Fibroblast of lung (primary cell): ENCODE measurements at regions not wholly inside any gene's neighbourhood (a gene's known extent, or its start where the extent isn't known, plus 50 kb on each side); places are given as distances from the start of the nearest gene placed in this dataset.

Source experiments
- EZH2 ChIP-seq: IDR thresholded peaks from 2 replicates; pipeline ENCODE4 v1.5.1; 2012; ENCODE audit warnings: low read length, control low read depth, mild to moderate bottlenecking; ENCODE audit errors: missing control alignments
- TF ChIP-seq, protein P1 (sequence below), 2 donors: IDR thresholded peaks in 1 of 2; conservative IDR thresholded peaks in 1 of 2; 1 replicate in 1 of 2; 2 replicates in 1 of 2; pipeline ENCODE4 v1.5.1; 2011 to 2012; ENCODE audit warnings: low read length in 2 of 2, control low read depth in 1 of 2, inconsistent platforms in 1 of 2, low read depth in 1 of 2, mild to moderate bottlenecking in 1 of 2

DNA sequence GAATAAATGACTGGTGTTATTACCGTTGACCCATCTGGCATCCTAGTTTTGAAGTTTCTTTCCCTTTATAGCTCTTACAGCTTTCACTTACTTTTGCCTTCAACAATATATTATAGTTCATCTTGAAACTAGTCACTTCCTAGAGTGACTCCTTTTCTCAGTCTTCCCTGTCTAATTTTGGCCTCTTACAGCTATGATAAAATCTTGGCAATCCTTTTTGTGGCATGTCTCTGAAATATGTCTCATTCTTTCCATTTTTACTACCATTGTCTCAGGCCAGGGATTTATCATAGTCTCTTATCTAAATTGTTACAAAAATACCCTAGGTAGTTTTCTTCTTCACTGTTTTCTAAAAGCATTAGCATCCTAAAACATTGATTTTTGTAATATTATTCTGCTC lies 621.3 kb upstream of the ZNF608 start:
- TF ChIP-seq, protein P1, sequence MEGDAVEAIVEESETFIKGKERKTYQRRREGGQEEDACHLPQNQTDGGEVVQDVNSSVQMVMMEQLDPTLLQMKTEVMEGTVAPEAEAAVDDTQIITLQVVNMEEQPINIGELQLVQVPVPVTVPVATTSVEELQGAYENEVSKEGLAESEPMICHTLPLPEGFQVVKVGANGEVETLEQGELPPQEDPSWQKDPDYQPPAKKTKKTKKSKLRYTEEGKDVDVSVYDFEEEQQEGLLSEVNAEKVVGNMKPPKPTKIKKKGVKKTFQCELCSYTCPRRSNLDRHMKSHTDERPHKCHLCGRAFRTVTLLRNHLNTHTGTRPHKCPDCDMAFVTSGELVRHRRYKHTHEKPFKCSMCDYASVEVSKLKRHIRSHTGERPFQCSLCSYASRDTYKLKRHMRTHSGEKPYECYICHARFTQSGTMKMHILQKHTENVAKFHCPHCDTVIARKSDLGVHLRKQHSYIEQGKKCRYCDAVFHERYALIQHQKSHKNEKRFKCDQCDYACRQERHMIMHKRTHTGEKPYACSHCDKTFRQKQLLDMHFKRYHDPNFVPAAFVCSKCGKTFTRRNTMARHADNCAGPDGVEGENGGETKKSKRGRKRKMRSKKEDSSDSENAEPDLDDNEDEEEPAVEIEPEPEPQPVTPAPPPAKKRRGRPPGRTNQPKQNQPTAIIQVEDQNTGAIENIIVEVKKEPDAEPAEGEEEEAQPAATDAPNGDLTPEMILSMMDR (conservative IDR thresholded peaks at IDR 0.05 in 1 of 2, IDR thresholded peaks at IDR 0.05 in 1 of 2; ENCODE audit: low read depth in 1 of 2, low read length in 2 of 2): no peak
- TF ChIP-seq EZH2: no peak
